ENCODE measurements at regions not wholly inside any gene's neighbourhood (a gene's known extent, or its start where the extent isn't known, plus 50 kb on each side); places are given as distances from the start of the nearest gene placed in this dataset.

GRCh38 chr6:15811107-15811506, 148.3 kb upstream of the DTNBP1 start:
- WGBS, 3 donors: 92 to 98% (median 97%) methylated on average over 2 of the region's 2 CpGs
- H3K36me3 ChIP-seq: no peaks in the 10 kb centered on the region

GRCh38 chr6:15810618-15811017, 147.8 kb upstream of the DTNBP1 start:
- intact Hi-C loops (cut with DNase I): no loop called here
- Histone ChIP-seq H3K27ac (no peak overlapping the region), H3K27me3 (no peaks in the 10 kb centered on the region), H3K9me3 (no peaks in the 10 kb centered on the region), H3K4me3 (no peak overlapping the region), H3K36me3 (no peaks in the 10 kb centered on the region), H3K4me1 (ENCODE audit: insufficient read depth) (no peaks in the 10 kb centered on the region)
- WGBS, 3 donors: 46 to 58% (median 47%) methylated on average over 1 of the region's 1 CpG
- TF ChIP-seq EP300 (IDR thresholded peaks at IDR 0.05) (no peak), POLR2A (IDR thresholded peaks at IDR 0.05) (no peak), CTCF (IDR thresholded peaks at IDR 0.05) (no peak)
- no peak for DNase-seq

More at GRCh38 chr6:15811107-15811506, 148.3 kb upstream of the DTNBP1 start:
- intact Hi-C loops (cut with DNase I): no loop called here
- Histone ChIP-seq H3K27ac (no peak overlapping the region), H3K4me3 (no peak overlapping the region), H3K9me3 (no peaks in the 10 kb centered on the region), H3K27me3 (no peaks in the 10 kb centered on the region), H3K4me1 (ENCODE audit: insufficient read depth) (no peaks in the 10 kb centered on the region)
- TF ChIP-seq EP300 (IDR thresholded peaks at IDR 0.05): no peak
- no peak for TF ChIP-seq POLR2A (IDR thresholded peaks at IDR 0.05)
- TF ChIP-seq CTCF (IDR thresholded peaks at IDR 0.05): no peak
- no peak for DNase-seq

- Histone ChIP-seq H3K27me3 (no peaks in the 10 kb centered on the region), H3K9me3 (no peaks in the 10 kb centered on the region), H3K27ac (no peak overlapping the region), H3K36me3 (no peaks in the 10 kb centered on the region), H3K4me1 (ENCODE audit: insufficient read depth) (no peaks in the 10 kb centered on the region), H3K4me3 (no peak overlapping the region)
- intact Hi-C loops (cut with DNase I): no loop called here
- DNase-seq: no peak
- WGBS, 3 donors: 80 to 89% (median 85%) methylated on average over 2 of the region's 2 CpGs
- TF ChIP-seq CTCF (IDR thresholded peaks at IDR 0.05): no peak
- TF ChIP-seq EP300 (IDR thresholded peaks at IDR 0.05): no peak
- TF ChIP-seq POLR2A (IDR thresholded peaks at IDR 0.05): no peak
Observed at GRCh38 chr6:15809367-15809766, 146.5 kb upstream of the DTNBP1 start.

GRCh38 chr6:15804164-15805154, 141.6 kb upstream of the DTNBP1 start:
- 37 to 43% (median 38%) methylated on average over 13 of the region's 13 CpGs for WGBS, 3 donors

More at GRCh38 chr6:15804164-15805154, 141.6 kb upstream of the DTNBP1 start:
- Histone ChIP-seq H3K9me3 (no peaks in the 10 kb centered on the region), H3K27ac (no peak overlapping the region), H3K4me1 (ENCODE audit: insufficient read depth) (no peaks in the 10 kb centered on the region), H3K36me3 (no peaks in the 10 kb centered on the region), H3K4me3 (no peak overlapping the region), H3K27me3 (no peaks in the 10 kb centered on the region)
- no peak for DNase-seq
- intact Hi-C loops (cut with DNase I): no loop called here
- TF ChIP-seq CTCF (IDR thresholded peaks at IDR 0.05) (no peak), POLR2A (IDR thresholded peaks at IDR 0.05) (no peak), EP300 (IDR thresholded peaks at IDR 0.05) (no peak)

Data from ovary (tissue), 7 donors.